Ishikawa (cell line): ENCODE measurements at regions not wholly inside any gene's neighbourhood (a gene's known extent, or its start where the extent isn't known, plus 50 kb on each side); places are given as distances from the start of the nearest gene placed in this dataset.

Source experiments
- CEBPB ChIP-seq: IDR thresholded peaks from 2 replicates; pipeline ENCODE4 v1.6.1; 2012
- EGR1 ChIP-seq: IDR thresholded peaks from 2 replicates; pipeline ENCODE4 v1.6.1; 2012
- EP300 ChIP-seq: IDR thresholded peaks from 2 replicates; pipeline ENCODE4 v1.6.1; 2012; ENCODE audit warnings: borderline replicate concordance
- FOXM1 ChIP-seq: IDR thresholded peaks from 2 replicates; pipeline ENCODE4 v1.6.1; 2012; ENCODE audit warnings: low read depth, borderline replicate concordance
- NFIC ChIP-seq: IDR thresholded peaks from 2 replicates; pipeline ENCODE4 v1.6.1; 2012
- RAD21 ChIP-seq: IDR thresholded peaks from 2 replicates; pipeline ENCODE4 v1.6.1; 2012; ENCODE audit warnings: low read depth
- TAF1 ChIP-seq: IDR thresholded peaks from 2 replicates; pipeline ENCODE4 v1.6.1; 2012; ENCODE audit warnings: low read depth, mild to moderate bottlenecking
- TCF12 ChIP-seq: IDR thresholded peaks from 2 replicates; pipeline ENCODE4 v1.6.1; 2012; ENCODE audit warnings: low read depth
- TEAD4 ChIP-seq: IDR thresholded peaks from 2 replicates; pipeline ENCODE4 v1.6.1; 2012
- USF1 ChIP-seq: IDR thresholded peaks from 2 replicates; pipeline ENCODE4 v1.6.1; 2012
- YY1 ChIP-seq: IDR thresholded peaks from 2 replicates; pipeline ENCODE4 v1.6.1; 2012; ENCODE audit warnings: low read depth
- TF ChIP-seq, protein P1 (sequence below): IDR thresholded peaks from 2 replicates; pipeline ENCODE4 v1.6.1; 2012; ENCODE audit warnings: low read depth, mild to moderate bottlenecking
- TF ChIP-seq, protein P2 (sequence below): IDR thresholded peaks from 2 replicates; pipeline ENCODE4 v1.6.1; 2012

DNA sequence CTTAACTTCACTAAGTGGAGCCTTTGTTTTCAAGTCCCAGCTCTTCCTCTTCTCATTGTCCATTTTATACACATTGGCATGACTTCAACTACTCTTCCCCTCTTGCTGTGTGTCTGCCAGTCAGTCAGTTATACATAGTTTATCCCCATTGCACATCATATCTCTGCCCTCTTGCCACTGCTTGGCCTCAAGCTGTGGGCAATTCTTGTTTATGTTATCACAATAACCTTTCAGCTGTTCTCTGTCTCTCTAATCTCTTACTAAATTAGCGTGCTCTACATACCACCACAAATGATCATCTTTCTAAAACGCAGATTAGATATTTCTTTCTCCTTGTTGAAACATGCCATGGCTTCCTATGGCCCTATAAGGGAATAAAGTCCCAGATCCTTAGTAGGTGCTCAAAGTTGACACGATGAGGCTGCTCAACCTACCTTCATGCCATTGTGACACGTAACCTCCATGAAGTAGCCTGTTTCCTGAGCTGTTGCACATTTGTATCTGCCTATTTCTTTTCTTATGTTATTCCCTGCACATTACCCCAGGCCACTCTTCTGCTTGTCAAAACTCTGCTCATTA, 239.3 kb downstream of the GAS1 start:
- TF ChIP-seq FOXM1 = no peak
- TF ChIP-seq YY1 = no peak
- TF ChIP-seq USF1 = no peak
- TF ChIP-seq RAD21 = no peak
- no peak for TF ChIP-seq CEBPB
- TF ChIP-seq, protein P1, sequence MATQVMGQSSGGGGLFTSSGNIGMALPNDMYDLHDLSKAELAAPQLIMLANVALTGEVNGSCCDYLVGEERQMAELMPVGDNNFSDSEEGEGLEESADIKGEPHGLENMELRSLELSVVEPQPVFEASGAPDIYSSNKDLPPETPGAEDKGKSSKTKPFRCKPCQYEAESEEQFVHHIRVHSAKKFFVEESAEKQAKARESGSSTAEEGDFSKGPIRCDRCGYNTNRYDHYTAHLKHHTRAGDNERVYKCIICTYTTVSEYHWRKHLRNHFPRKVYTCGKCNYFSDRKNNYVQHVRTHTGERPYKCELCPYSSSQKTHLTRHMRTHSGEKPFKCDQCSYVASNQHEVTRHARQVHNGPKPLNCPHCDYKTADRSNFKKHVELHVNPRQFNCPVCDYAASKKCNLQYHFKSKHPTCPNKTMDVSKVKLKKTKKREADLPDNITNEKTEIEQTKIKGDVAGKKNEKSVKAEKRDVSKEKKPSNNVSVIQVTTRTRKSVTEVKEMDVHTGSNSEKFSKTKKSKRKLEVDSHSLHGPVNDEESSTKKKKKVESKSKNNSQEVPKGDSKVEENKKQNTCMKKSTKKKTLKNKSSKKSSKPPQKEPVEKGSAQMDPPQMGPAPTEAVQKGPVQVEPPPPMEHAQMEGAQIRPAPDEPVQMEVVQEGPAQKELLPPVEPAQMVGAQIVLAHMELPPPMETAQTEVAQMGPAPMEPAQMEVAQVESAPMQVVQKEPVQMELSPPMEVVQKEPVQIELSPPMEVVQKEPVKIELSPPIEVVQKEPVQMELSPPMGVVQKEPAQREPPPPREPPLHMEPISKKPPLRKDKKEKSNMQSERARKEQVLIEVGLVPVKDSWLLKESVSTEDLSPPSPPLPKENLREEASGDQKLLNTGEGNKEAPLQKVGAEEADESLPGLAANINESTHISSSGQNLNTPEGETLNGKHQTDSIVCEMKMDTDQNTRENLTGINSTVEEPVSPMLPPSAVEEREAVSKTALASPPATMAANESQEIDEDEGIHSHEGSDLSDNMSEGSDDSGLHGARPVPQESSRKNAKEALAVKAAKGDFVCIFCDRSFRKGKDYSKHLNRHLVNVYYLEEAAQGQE = no peak
- TF ChIP-seq EGR1 = no peak
- TF ChIP-seq EP300 = no peak
- TF ChIP-seq TAF1 = no peak
- TF ChIP-seq, protein P2, sequence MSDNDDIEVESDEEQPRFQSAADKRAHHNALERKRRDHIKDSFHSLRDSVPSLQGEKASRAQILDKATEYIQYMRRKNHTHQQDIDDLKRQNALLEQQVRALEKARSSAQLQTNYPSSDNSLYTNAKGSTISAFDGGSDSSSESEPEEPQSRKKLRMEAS = no peak
- TF ChIP-seq TEAD4 = no peak
- no peak for TF ChIP-seq TCF12
- TF ChIP-seq NFIC = no peak
